Lower lobe of right lung (tissue), 2 donors: ENCODE measurements at regions not wholly inside any gene's neighbourhood (a gene's known extent, or its start where the extent isn't known, plus 50 kb on each side); places are given as distances from the start of the nearest gene placed in this dataset.

Experiments used
- ATAC-seq, 2 donors: fragments of 200-7000 bp; cut with Tn5 transposase; one replicate each; pipeline ENCODE4 v1.9.1; 2020 to 2022; ENCODE audit warnings: mild to moderate bottlenecking in 2 of 2, moderate library complexity in 2 of 2
- DNase-seq: peaks from one replicate; pipeline ENCODE4 v3.0.0-alpha.2; 2020
- H3K27ac ChIP-seq: fragments of 200-600 bp; one replicate; pipeline ENCODE4 v1.8.0; 2022
- H3K27me3 ChIP-seq: fragments of 200-600 bp; one replicate; pipeline ENCODE4 v1.8.0; 2022; ENCODE audit warnings: low read depth
- H3K36me3 ChIP-seq: fragments of 200-600 bp; one replicate; pipeline ENCODE4 v1.8.0; 2022; ENCODE audit warnings: mild to moderate bottlenecking
- H3K4me1 ChIP-seq: fragments of 200-600 bp; one replicate; pipeline ENCODE4 v1.8.0; 2022
- H3K4me3 ChIP-seq: fragments of 200-600 bp; one replicate; pipeline ENCODE4 v1.8.0; 2022; ENCODE audit warnings: mild to moderate bottlenecking
- H3K9me3 ChIP-seq: fragments of 200-600 bp; one replicate; pipeline ENCODE4 v1.8.0; 2022
- intact Hi-C: fragments of 100-400 bp; cut with DNase I; formaldehyde crosslinking; loops from one replicate; pipeline ENCODE4 v1.11.0; 2022
- TF ChIP-seq, protein P1 (sequence below): fragments of 200-600 bp; IDR thresholded peaks from one replicate; pipeline ENCODE4 v1.8.0; 2022; ENCODE audit warnings: antibody characterized with exemption, mild to moderate bottlenecking
- donor health status: DM: no; HTN: yes; CAD: no; lungs with severe emphysema.

DNA sequence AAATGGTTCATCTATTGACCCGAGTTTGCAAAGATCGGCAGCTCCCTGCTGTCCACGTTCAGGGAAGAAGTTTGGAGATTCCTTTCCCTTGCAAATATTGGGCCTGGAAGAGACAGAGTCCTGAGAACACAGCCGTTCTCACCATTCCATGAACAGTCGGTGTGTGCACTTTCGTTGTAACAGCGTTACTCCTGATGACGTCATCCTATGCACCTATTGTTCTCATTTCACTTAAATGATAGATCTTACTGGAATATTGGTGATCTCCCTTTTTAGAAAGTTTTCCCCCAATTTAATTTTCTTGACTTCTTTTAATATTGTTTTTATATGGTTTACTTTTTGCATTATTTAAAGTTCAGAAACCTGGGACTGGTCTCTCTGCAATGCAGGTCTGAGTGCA lies 320.7 kb upstream of the PFKP start:
- TF ChIP-seq, protein P1, sequence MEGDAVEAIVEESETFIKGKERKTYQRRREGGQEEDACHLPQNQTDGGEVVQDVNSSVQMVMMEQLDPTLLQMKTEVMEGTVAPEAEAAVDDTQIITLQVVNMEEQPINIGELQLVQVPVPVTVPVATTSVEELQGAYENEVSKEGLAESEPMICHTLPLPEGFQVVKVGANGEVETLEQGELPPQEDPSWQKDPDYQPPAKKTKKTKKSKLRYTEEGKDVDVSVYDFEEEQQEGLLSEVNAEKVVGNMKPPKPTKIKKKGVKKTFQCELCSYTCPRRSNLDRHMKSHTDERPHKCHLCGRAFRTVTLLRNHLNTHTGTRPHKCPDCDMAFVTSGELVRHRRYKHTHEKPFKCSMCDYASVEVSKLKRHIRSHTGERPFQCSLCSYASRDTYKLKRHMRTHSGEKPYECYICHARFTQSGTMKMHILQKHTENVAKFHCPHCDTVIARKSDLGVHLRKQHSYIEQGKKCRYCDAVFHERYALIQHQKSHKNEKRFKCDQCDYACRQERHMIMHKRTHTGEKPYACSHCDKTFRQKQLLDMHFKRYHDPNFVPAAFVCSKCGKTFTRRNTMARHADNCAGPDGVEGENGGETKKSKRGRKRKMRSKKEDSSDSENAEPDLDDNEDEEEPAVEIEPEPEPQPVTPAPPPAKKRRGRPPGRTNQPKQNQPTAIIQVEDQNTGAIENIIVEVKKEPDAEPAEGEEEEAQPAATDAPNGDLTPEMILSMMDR, result no peak
- Histone ChIP-seq H3K4me1 (no peaks in the 10 kb centered on the region), H3K36me3 (no peaks in the 10 kb centered on the region), H3K4me3 (no peak overlapping the region), H3K9me3 (no peaks in the 10 kb centered on the region), H3K27ac (no peak overlapping the region), H3K27me3 (no peaks in the 10 kb centered on the region)
- no peak for DNase-seq
- intact Hi-C loops, result no loop called here
- no peak for ATAC-seq

- H3K27me3 ChIP-seq, result no peaks in the 10 kb centered on the region
- no peak for DNase-seq
- intact Hi-C loops, result no loop called here
- no peaks in the 10 kb centered on the region for H3K9me3 ChIP-seq
- H3K4me1 ChIP-seq, result no peaks in the 10 kb centered on the region
- no peaks in the 10 kb centered on the region for H3K36me3 ChIP-seq
- no peak overlapping the region for H3K4me3 ChIP-seq
- no peak overlapping the region for H3K27ac ChIP-seq
- ATAC-seq, result no peak
- TF ChIP-seq, protein P1, result no peak
Measured at GRCh38 chr10:2745666-2746065, 321.7 kb upstream of the PFKP start.

- ATAC-seq (no peak), DNase-seq (no peak)
- H3K27me3 ChIP-seq, result no peaks in the 10 kb centered on the region
- H3K36me3 ChIP-seq, result no peaks in the 10 kb centered on the region
- no peak overlapping the region for H3K27ac ChIP-seq
- intact Hi-C loops, result no loop called here
- no peaks in the 10 kb centered on the region for H3K4me1 ChIP-seq
- TF ChIP-seq, protein P1, result no peak
- H3K9me3 ChIP-seq, result no peaks in the 10 kb centered on the region
- peak overlapping the region; percentile 17 for H3K4me3 ChIP-seq
Measured at GRCh38 chr10:2744547-2745200, 322.7 kb upstream of the PFKP start.

- no peak overlapping the region for H3K27ac ChIP-seq
- no peak overlapping the region for H3K4me3 ChIP-seq
- peaks cover 6% of the 10 kb centered on the region for H3K9me3 ChIP-seq
- DNase-seq, result no peak
- H3K36me3 ChIP-seq, result no peaks in the 10 kb centered on the region
- intact Hi-C loops, result no loop called here
- no peaks in the 10 kb centered on the region for H3K4me1 ChIP-seq
- H3K27me3 ChIP-seq, result peaks cover 8% of the 10 kb centered on the region
- TF ChIP-seq, protein P1, result no peak
- ATAC-seq, result no peak
Measured at GRCh38 chr10:2734603-2735002, 332.7 kb upstream of the PFKP start.

GRCh38 chr10:2733278-2733963 lies 333.9 kb upstream of the PFKP start:
- Histone ChIP-seq H3K27me3 (peaks cover 8% of the 10 kb centered on the region), H3K4me3 (no peak overlapping the region), H3K27ac (no peak overlapping the region), H3K36me3 (no peaks in the 10 kb centered on the region), H3K9me3 (peaks cover 6% of the 10 kb centered on the region), H3K4me1 (no peaks in the 10 kb centered on the region)
- intact Hi-C loops, result no loop called here
- ATAC-seq (no peak), DNase-seq (no peak)
- TF ChIP-seq, protein P1, result no peak
